Tibial nerve (tissue), 4 donors: ENCODE measurements at regions not wholly inside any gene's neighbourhood (a gene's known extent, or its start where the extent isn't known, plus 50 kb on each side); places are given as distances from the start of the nearest gene placed in this dataset.
"Not testable (repeated sequence)": the region's sequence is repeated elsewhere in the genome, so short reads cannot be mapped to it uniquely, and the experiment has no call there.

Experiments
- DNase-seq, 2 donors: peaks; one replicate each; pipeline ENCODE4 v3.0.0-alpha.2; 2019; ENCODE audit warnings: low spot score in 2 of 2
- H3K27ac ChIP-seq, 4 donors: fragments of 200-600 bp; sonication (generic) in 3 of 4; one replicate each; pipeline ENCODE4 v1.5.1; 2017 to 2019; ENCODE audit warnings: mild to moderate bottlenecking in 1 of 4
- H3K27me3 ChIP-seq, 2 donors: fragments of 200-600 bp; sonication (generic) in 1 of 2; one replicate each; pipeline versions ENCODE4 v1.5.1 to v1.6.0; 2017 to 2019
- H3K36me3 ChIP-seq, 3 donors: fragments of 200-600 bp; sonication (generic); one replicate each; pipeline ENCODE4 v1.5.1; 2018 to 2019
- H3K4me1 ChIP-seq, 4 donors: fragments of 200-600 bp; sonication (generic) in 3 of 4; one replicate each; pipeline ENCODE4 v1.5.1; 2017 to 2019
- H3K4me3 ChIP-seq, 4 donors: fragments of 200-600 bp; sonication (generic) in 3 of 4; one replicate each; pipeline ENCODE4 v1.5.1; 2017 to 2019; ENCODE audit warnings: mild to moderate bottlenecking in 1 of 4, moderate library complexity in 1 of 4
- H3K9me3 ChIP-seq, 4 donors: fragments of 200-600 bp; sonication (generic) in 3 of 4; one replicate each; pipeline ENCODE4 v1.5.1; 2017 to 2019
- CTCF ChIP-seq, 5 experiments: fragments of 200-600 bp in 3 of 5; fragments of 450-650 bp in 2 of 5; sonication (generic) in 3 of 5; IDR thresholded peaks; one replicate each; pipeline ENCODE4 v1.5.1; 2016 to 2019; ENCODE audit warnings: antibody characterized with exemption in 5 of 5, mild to moderate bottlenecking in 3 of 5, moderate library complexity in 2 of 5
- EP300 ChIP-seq, 2 donors: sonication (generic); formaldehyde crosslinking; IDR thresholded peaks; one replicate each; pipeline ENCODE4 v1.6.1; 2017; ENCODE audit warnings: antibody characterized with exemption in 2 of 2, mild to moderate bottlenecking in 1 of 2
- POLR2A ChIP-seq, 2 donors: fragments of 450-650 bp; IDR thresholded peaks; one replicate each; pipeline ENCODE4 v1.6.1; 2017; ENCODE audit warnings: antibody characterized with exemption in 2 of 2, mild to moderate bottlenecking in 2 of 2, moderate library complexity in 2 of 2
- WGBS, 2 donors: methylation state at CpG; one replicate each; pipeline ENCODE4 v1.1.5; 2018; 5-methylcytosine and 5-hydroxymethylcytosine counted together

GRCh38 chr6:55052846-55053245, 121.5 kb upstream of the HCRTR2 start:
- Histone ChIP-seq H3K36me3 (no peaks in the 10 kb centered on the region), H3K27ac (no peak overlapping the region), H3K4me1 (no peaks in the 10 kb centered on the region), H3K27me3 (no peaks in the 10 kb centered on the region), H3K4me3 (no peak overlapping the region), H3K9me3 (no peaks in the 10 kb centered on the region)
- no peak for DNase-seq
- TF ChIP-seq CTCF (IDR thresholded peaks at IDR 0.05) (no peak), EP300 (IDR thresholded peaks at IDR 0.05) (no peak), POLR2A (IDR thresholded peaks at IDR 0.05) (no peak)

GRCh38 chr6:55058682-55059081, 115.6 kb upstream of the HCRTR2 start:
- Histone ChIP-seq H3K9me3 (peaks cover 0 to 21% (median 6%) of the 10 kb centered on the region in 4 donors), H3K4me3 (no peak overlapping the region), H3K27me3 (no peaks in the 10 kb centered on the region), H3K27ac (no peak overlapping the region), H3K4me1 (no peaks in the 10 kb centered on the region), H3K36me3 (no peaks in the 10 kb centered on the region)
- no peak for DNase-seq
- TF ChIP-seq POLR2A (IDR thresholded peaks at IDR 0.05) (no peak), CTCF (IDR thresholded peaks at IDR 0.05) (no peak)

GRCh38 chr6:55064711-55065420, 109.4 kb upstream of the HCRTR2 start:
- DNase-seq = no peak

GRCh38 chr6:55069132-55069781, 105.1 kb upstream of the HCRTR2 start:
- DNase-seq = peak in 1 of 2 donors; percentile 57
- Histone ChIP-seq H3K27ac (no peak overlapping the region), H3K4me3 (no peak overlapping the region), H3K36me3 (no peaks in the 10 kb centered on the region), H3K27me3 (no peaks in the 10 kb centered on the region), H3K9me3 (no peaks in the 10 kb centered on the region), H3K4me1 (peaks cover 0 to 4% (median 0%) of the 10 kb centered on the region in 4 donors)
- peak; percentile 31 to 55 (median 40) for TF ChIP-seq CTCF (IDR thresholded peaks at IDR 0.05)
- no peak for TF ChIP-seq EP300 (IDR thresholded peaks at IDR 0.05)
- 25 to 31% methylated on average over 3 of the region's 3 CpGs for WGBS, 2 donors

More at GRCh38 chr6:55064711-55065420, 109.4 kb upstream of the HCRTR2 start:
- Histone ChIP-seq H3K27me3 (no peaks in the 10 kb centered on the region), H3K9me3 (peaks cover 0 to 11% (median 5%) of the 10 kb centered on the region in 4 donors), H3K36me3 (no peaks in the 10 kb centered on the region), H3K27ac (no peak overlapping the region), H3K4me3 (no peak overlapping the region), H3K4me1 (peaks cover 0 to 4% (median 0%) of the 10 kb centered on the region in 4 donors)
- WGBS, 2 donors = 54 to 80% methylated on average over 3 of the region's 3 CpGs
- TF ChIP-seq CTCF (IDR thresholded peaks at IDR 0.05) (no peak), POLR2A (IDR thresholded peaks at IDR 0.05) (no peak), EP300 (IDR thresholded peaks at IDR 0.05) (no peak)

GRCh38 chr6:55082021-55082420, 92.3 kb upstream of the HCRTR2 start:
- Histone ChIP-seq H3K27ac (no peak overlapping the region), H3K4me3 (no peak overlapping the region), H3K4me1 (no peaks in the 10 kb centered on the region), H3K36me3 (no peaks in the 10 kb centered on the region), H3K27me3 (no peaks in the 10 kb centered on the region), H3K9me3 (peaks cover 0 to 7% (median 0%) of the 10 kb centered on the region in 4 donors)
- 83 to 88% methylated on average over 3 of the region's 3 CpGs for WGBS, 2 donors
- no peak for TF ChIP-seq EP300 (IDR thresholded peaks at IDR 0.05)
- TF ChIP-seq POLR2A (IDR thresholded peaks at IDR 0.05) = no peak
- TF ChIP-seq CTCF (IDR thresholded peaks at IDR 0.05) = no peak
- no peak for DNase-seq

- WGBS, 2 donors = 83 to 85% methylated on average over 6 of the region's 6 CpGs
- not testable (repeated sequence) for H3K4me1 ChIP-seq, H3K36me3 ChIP-seq, H3K27me3 ChIP-seq, DNase-seq, H3K27ac ChIP-seq, H3K4me3 ChIP-seq, H3K9me3 ChIP-seq
These were observed 86.3 kb upstream of the HCRTR2 start for GRCh38 chr6:55088011-55088410.
